GM21526 (cell line): ENCODE measurements at regions not wholly inside any gene's neighbourhood (a gene's known extent, or its start where the extent isn't known, plus 50 kb on each side); places are given as distances from the start of the nearest gene placed in this dataset.
"Not testable (repeated sequence)": the region's sequence is repeated elsewhere in the genome, so short reads cannot be mapped to it uniquely, and the experiment has no call there.

Experiments
- ATAC-seq: cut with Tn5 transposase; IDR thresholded peaks from one replicate; pipeline ENCODE4 v1.9.1; 2021; ENCODE audit warnings: moderate library complexity; ENCODE audit not compliant: unreplicated experiment, low FRiP score

DNA sequence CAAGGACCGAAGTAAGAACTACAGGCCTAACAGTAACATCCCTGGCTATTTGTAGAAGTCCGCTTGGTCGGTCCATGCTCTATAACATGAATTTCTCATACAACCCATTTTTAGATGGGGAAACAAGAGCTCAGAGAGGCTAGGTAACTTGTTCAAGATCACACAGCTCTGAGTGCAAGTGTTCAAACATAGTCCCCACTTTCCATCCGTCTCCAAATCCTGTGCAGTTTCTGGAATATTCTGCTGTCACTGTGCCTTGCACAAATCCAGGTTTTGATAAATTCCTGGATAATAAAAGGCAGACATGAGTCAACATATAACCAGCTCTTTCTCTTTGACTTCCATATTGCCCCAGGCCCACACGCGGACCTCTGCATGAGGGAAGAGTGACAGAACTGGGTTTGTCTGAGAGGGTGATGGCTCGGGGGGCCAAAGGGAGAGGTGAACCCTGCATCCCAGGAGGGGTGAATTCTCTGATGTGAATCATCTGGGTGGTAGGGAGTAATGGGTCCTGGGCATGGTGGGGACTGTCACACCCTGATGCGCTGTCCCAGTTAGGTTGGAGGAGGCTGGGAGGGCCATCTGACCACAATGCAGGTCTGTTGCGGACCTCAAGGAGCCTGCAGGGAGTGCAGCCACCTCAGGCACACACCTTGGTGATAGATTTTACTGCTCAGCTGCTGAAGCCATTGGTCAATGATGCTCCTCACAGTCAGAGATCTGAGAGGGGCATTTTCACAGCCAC, 162.2 kb downstream of the SMAD6 start:
- ATAC-seq, result no peak

DNA sequence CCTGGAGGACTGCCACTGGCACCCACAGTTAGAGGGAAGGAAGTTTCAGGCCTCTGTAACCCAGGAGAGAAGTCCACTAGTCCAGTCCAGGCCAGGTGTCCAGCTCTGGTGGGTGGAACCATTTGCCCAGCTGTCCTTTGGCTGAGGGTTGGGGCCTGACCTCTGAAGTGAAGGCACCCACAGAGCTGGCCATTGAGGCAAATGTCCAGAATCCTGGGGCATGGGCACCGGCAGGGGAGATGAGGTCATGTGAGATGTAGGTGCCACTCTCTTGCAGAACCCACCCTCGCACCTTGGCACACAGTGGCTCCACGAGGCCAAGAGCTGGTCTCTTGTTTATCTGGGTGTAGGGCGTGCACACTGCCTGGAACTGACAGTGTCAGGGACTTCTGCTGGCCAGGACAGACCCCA, 162.8 kb downstream of the SMAD6 start:
- no peak for ATAC-seq

DNA sequence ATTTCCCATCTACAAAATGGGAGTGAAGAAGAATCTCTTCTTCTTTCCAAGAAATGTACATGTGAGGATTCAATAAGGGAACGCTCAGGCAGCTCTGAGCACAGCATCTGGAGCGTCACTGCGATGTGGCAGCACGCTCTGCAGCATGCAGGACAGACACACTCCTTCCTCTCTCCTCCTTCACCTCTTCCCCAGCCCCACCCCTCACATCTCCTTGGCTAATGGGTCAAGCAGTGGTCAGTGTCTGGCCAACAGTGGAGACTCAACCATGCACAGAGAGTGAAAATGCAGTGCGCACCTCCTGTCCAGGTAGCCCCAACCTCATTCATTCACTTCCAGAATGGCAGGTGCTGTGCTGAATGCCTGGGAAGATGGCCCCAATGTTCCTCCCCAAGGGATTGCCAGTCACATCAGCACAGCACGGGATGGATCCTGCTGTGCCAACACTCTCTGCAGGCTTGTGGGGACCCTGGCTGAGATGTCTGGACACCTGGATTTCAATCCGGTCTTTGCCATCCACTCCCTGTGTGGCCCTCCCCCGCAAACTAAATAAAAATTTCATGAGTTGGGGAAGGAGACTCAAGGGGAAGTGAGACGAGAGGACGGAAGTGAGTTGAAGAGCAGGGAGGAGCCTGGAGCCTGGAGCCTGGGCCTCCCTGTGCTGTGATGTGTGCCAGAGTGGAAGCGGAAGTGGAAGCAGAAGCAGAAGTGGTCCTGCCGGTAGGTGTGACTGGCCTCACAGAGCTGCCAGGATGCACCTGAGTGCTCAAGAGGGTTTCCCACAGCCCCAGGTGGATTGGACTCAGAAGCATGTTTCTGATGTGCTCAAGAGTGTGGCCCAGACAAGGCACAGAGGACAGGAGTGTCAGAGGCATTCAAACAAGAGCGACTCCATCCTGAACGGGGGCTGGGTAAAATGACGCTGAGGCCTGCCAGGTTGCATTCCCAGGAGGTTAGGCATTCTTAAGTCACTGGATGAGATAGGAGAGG, 163.9 kb downstream of the SMAD6 start:
- peak; percentile 77 for ATAC-seq

DNA sequence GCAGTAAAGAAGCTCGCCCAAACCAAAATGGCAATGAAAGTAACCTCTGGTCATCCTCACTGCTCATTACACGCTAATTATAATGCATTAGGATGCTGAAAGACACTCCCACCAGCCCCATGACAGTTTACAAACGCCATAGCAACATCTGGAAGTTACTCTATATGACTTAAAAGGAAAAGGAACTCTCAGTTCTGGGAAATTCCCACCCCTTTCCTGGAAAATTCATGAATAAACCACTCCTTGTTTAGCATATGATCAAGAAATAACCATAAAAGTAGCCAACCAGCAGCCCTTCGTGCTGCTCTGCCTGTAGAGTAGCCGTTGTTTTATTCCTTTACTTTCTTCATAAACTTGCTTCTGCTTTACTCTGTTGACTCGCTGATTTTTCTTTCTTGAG, 164.6 kb downstream of the SMAD6 start:
- ATAC-seq, result no peak

DNA sequence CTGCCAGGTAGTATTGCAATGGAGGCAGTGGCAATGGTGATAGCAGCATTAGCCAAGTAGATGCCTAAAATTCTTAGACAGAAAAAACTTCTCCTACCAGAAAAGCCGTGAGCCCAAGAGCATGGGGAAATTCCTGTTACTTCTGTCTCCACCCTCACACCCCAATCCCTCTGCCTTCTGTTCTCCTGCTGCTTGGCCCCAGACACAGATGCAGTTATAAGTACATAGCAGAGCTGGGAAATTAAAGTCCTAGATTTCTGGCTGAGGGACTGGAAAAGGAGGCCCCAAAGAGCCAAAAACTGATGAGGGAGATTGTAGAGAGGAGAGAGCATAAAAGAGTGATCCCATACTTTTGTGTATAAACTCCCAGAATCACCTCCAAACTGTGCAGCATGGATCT, 166.9 kb downstream of the SMAD6 start:
- ATAC-seq, result no peak

DNA sequence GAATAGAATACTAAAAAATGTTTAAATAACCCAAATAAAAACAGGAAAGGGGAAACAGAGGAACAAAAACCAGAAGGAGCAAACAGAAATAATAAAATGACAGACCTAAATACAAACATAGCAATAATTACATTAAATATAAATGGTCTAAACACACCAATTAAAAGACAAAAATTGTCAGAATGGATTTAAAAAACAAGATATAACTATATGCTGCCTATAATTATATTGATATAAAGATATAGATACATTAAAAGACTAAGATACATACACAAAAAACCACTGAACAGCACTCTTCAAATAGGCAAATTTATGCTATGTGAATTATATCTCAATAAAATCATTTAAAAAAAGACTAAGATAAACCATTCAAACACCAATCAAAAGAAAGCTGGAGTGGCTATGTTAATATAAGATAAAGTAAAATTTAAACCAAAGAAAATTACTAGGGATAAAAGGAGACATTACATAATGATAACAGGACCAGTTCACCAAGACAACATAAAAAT, 168.9 kb downstream of the SMAD6 start:
- ATAC-seq, result no peak

DNA sequence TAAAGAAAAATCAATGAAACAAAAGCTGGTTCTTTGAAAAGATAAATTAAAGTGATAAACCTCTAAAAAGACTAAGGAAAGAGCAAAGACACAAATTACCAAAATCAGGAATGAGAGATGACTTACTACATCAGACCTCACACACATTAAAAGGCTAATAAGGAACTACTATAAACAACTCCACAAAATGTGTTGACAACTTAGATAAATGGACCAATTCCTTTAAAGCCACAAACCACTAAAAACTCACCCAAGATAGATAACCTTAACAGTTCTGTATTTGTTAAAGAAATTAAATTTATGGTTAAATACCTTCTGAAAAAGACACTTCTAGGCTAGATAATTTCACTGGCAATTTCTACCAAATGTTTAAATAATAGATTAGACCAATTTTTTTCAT, 170.4 kb downstream of the SMAD6 start:
- no peak for ATAC-seq

DNA sequence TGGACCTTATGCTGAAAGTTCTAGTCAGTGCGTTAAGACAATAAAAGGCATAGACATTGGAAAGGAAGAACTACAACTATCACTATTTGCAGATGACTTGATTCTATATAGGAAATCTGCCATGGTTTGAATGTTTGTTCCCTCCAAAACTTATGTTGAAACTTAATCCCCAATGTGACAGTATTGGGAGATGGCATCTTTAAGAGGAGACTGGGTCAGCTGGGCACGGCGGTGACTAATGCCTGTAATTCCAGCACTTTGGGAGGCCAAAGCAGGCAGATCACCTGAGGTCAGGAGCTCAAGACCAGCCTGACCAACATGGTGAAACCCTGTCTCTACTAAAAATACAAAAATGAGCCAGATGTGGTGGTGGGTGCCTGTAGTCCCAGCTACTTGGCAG, 171.3 kb downstream of the SMAD6 start:
- ATAC-seq, result not testable (repeated sequence)

DNA sequence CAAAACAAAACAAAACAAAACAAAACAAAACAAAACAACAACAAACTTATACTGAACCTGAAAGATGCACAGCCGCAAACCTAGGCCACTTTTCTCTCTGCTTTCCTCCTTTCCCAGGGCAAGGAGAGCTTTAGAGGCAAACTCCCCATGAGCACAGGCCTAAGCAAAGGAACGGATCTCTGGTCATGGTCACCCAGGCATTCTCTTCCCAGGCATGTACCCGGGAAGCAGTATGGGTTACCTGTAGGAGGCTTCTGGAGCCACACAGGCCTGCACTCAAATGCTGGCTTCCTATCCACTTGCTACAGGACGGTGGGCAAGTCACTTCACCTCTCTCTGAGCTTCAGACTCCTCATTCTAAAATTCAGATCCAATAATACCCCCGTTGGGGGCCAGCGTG, 171.8 kb downstream of the SMAD6 start:
- no peak for ATAC-seq

DNA sequence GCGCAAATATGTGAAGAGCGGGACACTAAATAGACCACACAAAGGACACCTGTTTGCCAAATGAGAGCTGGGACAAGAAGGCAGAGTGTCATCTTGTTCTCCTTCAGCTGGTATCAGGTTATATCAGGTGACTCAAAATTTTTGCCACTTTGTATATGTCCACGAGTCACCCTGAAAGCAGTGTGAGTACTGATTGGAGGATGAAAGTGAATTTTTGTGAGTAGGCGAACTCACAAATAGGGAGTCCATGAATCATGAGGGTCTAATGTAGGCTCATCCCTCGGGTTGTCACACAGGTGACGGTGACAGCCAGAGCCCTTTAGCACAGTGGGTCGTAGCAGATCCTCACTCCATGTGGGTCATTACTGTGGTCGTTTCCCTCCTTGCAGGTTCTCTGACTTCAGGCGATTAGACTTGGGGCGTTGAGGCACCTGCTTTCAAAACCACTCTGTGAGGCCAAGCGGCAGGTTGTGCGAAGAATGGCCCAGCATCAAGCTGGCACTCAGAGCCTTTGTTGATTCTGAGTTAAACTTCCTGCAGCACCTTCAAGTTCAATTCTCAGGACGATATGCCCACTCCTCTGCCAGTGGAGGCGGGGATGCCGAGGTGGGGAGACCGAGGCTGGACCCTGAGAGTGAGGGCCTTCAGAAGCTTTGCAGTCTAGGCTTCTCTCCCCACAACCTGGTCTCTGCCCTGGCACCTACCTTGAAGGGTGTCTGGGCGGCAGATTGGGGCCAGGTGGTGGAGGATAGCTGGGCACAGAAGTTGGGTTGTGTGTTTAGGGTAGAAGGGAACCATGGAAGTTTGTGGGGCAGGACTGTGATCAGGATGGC, 173.8 kb downstream of the SMAD6 start:
- ATAC-seq, result no peak

DNA sequence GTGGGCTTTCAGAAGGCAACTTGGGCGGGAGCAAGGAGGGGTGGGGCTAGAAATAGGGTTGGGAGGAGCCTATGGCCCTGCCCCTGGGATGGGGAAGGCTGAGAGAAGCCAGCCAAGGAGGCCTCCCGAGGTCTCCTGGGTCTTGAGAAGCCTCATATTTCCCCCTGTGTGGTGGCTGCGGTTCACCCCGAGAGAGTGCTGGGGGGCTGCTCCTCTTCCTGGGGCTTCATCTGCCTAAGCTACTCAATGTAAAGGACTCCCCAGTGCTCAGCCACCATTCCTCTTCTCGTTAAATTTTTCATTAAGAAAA, 174.3 kb downstream of the SMAD6 start:
- no peak for ATAC-seq

DNA sequence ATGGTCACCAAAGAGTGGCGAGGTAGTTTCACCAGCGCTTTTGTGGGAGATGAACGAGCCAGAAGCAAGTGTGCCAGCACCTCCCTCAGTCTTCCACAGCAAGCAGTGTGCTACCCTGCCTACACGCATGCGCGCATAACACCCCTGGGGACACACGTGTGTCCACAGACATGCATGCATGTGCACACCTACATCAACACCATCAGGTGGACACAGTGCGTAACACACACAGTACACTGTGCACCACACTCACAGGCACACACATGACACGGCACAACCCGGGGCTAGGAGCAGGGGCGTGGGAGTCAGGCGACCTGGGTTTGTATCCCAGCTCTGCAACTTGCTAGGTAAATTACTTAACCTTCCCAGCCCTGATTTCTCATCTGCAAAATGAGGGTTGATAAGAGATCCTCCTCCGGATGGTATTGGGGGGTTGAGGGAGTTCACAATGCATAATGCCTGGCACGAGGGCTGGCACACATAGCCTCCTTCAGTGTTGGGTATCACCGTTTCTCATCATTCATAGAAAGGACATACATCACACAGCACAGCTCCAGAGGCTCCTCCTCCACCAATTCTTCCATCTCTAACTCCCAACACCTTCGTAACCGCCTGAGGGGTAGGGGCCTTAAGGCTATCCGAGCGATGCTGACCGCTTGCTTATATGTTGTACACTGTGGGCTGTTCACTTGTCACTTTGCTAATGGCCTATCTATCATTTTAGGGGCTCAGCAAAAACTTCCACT, 174.9 kb downstream of the SMAD6 start:
- ATAC-seq, result no peak

DNA sequence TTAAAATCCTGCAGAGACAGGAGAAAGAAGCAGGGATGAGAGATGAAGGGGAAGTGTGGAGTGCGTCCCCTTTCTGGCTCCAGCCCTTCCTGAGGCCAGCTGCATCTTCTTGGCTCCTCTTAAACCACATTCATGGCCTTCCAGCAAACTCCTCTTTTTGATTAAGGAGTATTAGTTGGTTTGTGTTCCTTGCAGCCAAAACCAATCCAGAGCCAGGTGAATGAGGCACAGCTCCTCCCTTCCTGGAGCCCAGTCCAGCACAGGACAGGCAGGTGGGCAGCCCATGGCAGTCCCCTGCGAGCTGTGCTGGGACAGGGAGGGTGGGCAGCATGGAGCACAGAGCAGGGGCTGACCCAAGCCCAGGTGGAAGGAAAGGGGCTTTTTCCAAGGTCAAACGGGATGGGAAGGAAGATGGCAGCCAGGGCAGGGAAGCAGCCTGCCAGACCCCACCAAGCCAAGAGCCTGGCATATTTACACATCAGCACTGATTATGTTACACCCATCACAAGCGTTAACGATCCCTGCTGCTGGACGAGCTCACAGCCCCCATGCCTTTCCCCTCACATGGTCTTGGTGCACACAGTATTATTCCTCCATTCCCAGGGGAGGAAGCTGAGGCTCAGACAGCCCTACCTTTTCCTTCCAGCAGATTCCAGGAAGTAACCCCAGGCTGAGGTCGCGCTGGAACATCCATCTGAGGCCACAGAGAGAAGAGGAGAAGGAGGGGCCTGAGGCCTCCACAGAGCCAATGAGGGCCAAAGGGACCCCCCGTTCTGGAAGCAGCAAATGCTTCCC, 175.6 kb downstream of the SMAD6 start:
- ATAC-seq, result no peak

DNA sequence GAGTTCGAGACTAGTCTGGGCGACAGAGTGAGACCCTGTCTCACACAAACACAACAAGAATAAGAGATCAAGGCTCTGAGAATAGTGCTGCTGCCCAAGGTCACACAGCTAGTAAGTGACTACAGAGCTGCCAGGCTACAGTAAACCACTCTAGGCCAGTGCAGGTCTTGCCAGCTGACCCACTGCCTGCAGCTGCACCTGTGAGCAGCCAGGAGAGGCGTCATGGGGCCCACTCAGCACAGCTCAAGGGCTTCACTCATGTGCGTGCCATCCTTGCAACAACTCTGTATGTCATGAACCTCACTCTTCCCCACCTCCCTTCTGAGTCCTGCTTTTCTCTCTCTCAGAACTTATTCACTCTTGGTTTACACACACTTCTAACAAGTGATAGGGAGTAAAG, 176.7 kb downstream of the SMAD6 start:
- no peak for ATAC-seq

DNA sequence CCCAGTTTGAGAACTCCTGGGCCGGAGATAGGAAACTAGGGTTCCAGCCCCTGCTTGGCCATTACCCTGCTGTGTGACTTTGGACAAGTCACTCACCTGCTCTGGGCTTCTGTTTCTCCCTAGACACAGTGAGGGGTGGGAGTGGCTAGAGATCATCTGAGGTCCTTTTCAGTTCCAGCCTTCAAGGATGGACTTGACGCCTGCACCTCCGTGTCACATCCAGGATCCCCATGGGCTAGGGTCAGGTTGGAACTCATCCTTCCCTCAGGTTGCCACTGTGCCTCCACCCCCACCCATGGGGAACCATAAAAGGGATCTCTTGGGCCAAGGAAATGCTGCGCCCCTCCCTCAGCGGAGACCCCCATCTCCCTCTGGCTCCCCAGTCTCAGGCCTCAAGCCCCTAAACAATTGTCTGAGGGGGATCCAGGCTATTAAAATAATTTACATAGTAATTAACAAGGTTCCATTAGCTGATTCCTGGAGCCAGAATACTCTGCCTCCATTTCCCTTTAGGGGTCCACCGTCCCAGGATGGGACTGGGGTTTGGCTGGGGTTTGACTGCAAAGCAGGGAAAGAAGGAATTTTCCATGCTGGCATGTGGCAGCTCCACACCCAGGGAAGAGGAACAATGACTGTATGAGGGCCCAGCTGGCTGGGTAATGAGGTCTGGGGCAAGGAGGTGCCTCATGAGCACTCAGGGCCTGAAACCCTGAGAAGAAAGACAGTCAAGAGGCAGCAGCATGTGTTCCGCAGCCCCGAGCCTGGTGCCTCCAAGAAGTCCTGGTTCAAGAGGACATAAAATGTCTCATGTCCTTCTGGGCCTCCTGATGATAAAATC, 177.7 kb downstream of the SMAD6 start:
- no peak for ATAC-seq

DNA sequence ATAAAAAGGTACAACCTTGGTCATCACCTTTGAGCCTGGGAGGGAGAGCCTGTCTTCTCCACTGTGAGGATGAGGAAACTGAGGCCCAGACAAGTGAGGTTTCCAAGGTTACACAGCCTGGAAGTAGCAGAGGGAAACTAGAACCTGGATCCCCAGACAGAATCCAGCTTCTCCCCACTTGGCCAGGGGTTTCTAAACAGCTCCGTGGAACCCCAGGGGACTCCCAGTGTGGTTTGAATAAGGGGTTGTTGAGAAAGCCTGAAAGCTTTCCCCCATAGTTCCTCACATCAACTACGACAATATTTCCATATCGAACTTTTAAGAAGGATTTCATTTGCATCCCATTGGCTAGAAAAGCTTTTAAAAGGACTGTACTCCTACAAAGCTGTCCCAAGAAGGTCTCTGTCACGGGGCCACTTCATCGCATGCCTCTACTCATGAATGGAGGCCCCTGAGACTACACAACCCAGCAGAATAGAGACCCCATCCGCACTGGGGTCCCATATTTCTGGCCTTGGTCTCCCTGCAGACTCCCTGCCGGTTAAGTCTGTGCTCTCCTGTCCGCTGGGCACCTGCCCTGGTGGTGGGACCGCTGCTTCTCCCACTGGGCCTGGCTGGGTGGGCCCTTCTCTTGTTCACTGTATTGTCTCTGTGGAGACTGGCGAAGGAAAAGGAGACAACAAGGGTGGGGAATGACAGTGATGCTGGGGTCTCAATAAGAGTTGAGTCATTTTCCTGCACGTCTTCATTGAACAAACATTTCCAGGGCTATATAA, 178.5 kb downstream of the SMAD6 start:
- no peak for ATAC-seq

DNA sequence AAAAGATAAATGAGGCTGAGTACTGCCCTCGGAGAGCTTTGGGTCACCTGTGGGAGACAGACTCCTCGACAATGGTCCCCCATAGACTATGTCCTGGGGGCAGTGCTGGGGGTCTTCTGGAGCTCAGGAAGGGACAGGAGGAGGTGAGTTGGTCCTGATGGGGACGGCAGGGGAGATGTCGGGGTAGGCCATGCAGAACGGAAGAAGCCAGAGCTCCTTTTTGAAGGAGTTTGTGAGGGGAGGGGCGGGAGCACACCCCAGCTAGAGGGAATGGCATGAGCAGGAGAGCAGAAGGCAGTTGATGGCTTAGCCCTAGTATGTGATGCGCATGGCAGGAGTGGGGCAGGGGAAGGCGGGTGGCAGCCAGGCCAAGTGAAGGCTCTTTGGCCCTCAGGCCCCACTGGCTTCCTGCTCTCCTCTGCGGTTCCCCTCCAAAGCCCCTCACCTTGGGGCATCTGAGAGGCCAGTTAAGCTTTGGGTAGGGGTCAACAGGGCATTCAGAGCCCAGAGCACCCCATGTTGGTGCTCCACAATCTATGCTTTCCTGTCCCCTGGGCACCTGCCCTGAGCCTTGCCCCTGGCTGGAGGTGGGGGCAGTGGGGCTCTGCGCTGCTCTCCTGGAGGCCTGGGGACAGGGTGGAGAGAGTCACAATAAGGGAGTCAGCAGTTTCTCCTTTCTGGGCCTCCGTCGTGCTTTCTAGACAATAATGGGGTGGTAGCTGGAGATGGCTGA, 179.3 kb downstream of the SMAD6 start:
- ATAC-seq, result no peak
